ENCODE measurements at regions not wholly inside any gene's neighbourhood (a gene's known extent, or its start where the extent isn't known, plus 50 kb on each side); places are given as distances from the start of the nearest gene placed in this dataset.
"Not testable (repeated sequence)": the region's sequence is repeated elsewhere in the genome, so short reads cannot be mapped to it uniquely, and the experiment has no call there.

DNA sequence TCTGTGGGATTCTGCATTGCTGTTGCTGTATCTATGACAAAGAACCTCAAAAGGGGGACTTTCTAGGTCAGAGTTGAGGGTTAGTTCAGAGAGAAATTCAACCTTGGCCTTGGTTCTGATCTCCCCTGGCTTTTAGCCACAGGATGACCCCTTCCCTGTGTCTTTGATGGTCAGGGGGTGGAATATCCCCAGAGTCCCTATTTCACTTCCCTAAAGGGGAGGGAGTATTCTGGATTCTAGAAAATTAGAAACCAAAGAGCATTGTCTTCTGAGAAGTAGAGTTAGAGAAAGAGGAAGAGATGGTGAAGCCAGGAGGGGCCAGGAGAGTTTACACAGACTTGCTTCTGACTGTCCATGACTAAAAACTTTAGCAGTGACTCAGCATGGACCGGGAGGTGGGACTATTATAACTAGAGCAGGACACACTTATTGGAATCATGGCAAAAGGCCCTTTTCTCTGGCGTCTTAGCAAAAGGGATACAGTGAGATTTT, 56.2 kb upstream of the LPAR1 start:
- no peak overlapping the region for H3K4me3 ChIP-seq (ENCODE audit: low read depth, low read length)
- in situ Hi-C loops (cut with HindIII; ENCODE audit: low sequenced_read_pairs), result no loop called here
- peak; percentile 23 for DNase-seq (ENCODE audit: low read depth)
- TF ChIP-seq, protein P1, sequence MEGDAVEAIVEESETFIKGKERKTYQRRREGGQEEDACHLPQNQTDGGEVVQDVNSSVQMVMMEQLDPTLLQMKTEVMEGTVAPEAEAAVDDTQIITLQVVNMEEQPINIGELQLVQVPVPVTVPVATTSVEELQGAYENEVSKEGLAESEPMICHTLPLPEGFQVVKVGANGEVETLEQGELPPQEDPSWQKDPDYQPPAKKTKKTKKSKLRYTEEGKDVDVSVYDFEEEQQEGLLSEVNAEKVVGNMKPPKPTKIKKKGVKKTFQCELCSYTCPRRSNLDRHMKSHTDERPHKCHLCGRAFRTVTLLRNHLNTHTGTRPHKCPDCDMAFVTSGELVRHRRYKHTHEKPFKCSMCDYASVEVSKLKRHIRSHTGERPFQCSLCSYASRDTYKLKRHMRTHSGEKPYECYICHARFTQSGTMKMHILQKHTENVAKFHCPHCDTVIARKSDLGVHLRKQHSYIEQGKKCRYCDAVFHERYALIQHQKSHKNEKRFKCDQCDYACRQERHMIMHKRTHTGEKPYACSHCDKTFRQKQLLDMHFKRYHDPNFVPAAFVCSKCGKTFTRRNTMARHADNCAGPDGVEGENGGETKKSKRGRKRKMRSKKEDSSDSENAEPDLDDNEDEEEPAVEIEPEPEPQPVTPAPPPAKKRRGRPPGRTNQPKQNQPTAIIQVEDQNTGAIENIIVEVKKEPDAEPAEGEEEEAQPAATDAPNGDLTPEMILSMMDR (IDR thresholded peaks at IDR 0.05; ENCODE audit: low read depth, low read length, missing control alignments), result no peak

DNA sequence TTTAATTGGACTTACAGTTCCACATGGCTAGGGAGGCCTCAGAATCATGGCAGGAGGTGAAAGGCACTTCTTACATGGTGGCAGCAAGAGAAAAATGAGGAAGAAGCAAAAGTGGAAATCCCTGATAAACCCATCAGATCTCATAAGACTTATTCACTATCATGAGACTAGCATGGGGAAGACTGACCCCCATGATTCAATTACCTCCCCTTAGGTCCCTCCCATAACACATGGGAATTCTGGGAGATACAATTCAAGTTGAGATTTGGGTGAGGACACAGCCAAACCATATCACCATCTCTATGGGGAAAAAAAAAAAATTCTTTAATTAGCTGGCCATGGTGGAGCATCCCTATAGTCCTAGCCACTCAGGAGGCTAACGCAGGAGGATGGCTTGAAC, 53.9 kb upstream of the LPAR1 start:
- in situ Hi-C loops (cut with HindIII; ENCODE audit: low sequenced_read_pairs); H3K4me3 ChIP-seq (ENCODE audit: low read depth, low read length); DNase-seq (ENCODE audit: low read depth): not testable (repeated sequence)

All from astrocyte of the cerebellum (primary cell).